GM23338 (cell line): ENCODE measurements at regions not wholly inside any gene's neighbourhood (a gene's known extent, or its start where the extent isn't known, plus 50 kb on each side); places are given as distances from the start of the nearest gene placed in this dataset.

Experiments used
- CREB1 ChIP-seq: fragments of 250-450 bp; sonication (Bioruptor Pico); IDR thresholded peaks from 2 replicates; pipeline ENCODE4 v1.5.0; 2020; ENCODE audit warnings: low read depth, mild to moderate bottlenecking, moderate library complexity
- CTCF ChIP-seq, 2 experiments: fragments of 200-600 bp in 1 of 2; sonication (generic) in 1 of 2; conservative IDR thresholded peaks; 2 replicates each; pipeline versions ENCODE4 v1.5.1 to v1.6.1; 2016 to 2017; ENCODE audit warnings: antibody characterized with exemption in 2 of 2, low read depth in 2 of 2, mild to moderate bottlenecking in 2 of 2, moderate library complexity in 1 of 2
- ETS1 ChIP-seq: IDR thresholded peaks from 2 replicates; pipeline ENCODE4 v1.6.1; 2016; ENCODE audit warnings: antibody characterized with exemption
- EZH2 ChIP-seq: fragments of 200-600 bp; sonication (generic); IDR thresholded peaks from one replicate; pipeline ENCODE4 v1.8.0; 2017; ENCODE audit warnings: antibody characterized with exemption, mild to moderate bottlenecking, low read depth; ENCODE audit not compliant: unreplicated experiment
- EZH2phosphoT487 ChIP-seq: fragments of 200-600 bp; sonication (generic); IDR thresholded peaks from one replicate; pipeline ENCODE4 v1.8.1; 2018; ENCODE audit warnings: antibody characterized with exemption; ENCODE audit not compliant: unreplicated experiment
- JUNB ChIP-seq: IDR thresholded peaks from one replicate; pipeline ENCODE4 v1.6.1; 2016; ENCODE audit warnings: antibody characterized with exemption; ENCODE audit not compliant: unreplicated experiment
- NANOG ChIP-seq: IDR thresholded peaks from 2 replicates; pipeline ENCODE4 v1.6.1; 2016; ENCODE audit warnings: antibody characterized with exemption, borderline replicate concordance
- POLR2AphosphoS5 ChIP-seq: IDR thresholded peaks from 2 replicates; pipeline ENCODE4 v1.6.1; 2016; ENCODE audit warnings: antibody characterized with exemption, low read depth
- REST ChIP-seq: IDR thresholded peaks from one replicate; pipeline ENCODE4 v1.6.1; 2018; ENCODE audit warnings: antibody characterized with exemption; ENCODE audit not compliant: unreplicated experiment
- ZNF331 ChIP-seq: fragments of 250-450 bp; sonication (Bioruptor Pico); IDR thresholded peaks from 2 replicates; pipeline ENCODE4 v1.5.0; 2020; ENCODE audit warnings: low read depth, mild to moderate bottlenecking, moderate library complexity

GRCh38 chr18:68480196-68480595, 234.7 kb downstream of the TMX3 start:
- TF ChIP-seq EZH2 (no peak), REST (no peak), CTCF (conservative IDR thresholded peaks at IDR 0.05; ENCODE audit: low read depth in 2 of 2) (no peak), POLR2AphosphoS5 (no peak), EZH2phosphoT487 (no peak), ETS1 (no peak), JUNB (no peak), CREB1 (CRISPR knock-in tag) (no peak), ZNF331 (CRISPR knock-in tag) (no peak), NANOG (no peak)
